GM21529 (cell line): ENCODE measurements at regions not wholly inside any gene's neighbourhood (a gene's known extent, or its start where the extent isn't known, plus 50 kb on each side); places are given as distances from the start of the nearest gene placed in this dataset.

Experiments
- ATAC-seq: cut with Tn5 transposase; IDR thresholded peaks from one replicate; pipeline ENCODE4 v1.9.1; 2021; ENCODE audit not compliant: unreplicated experiment

DNA sequence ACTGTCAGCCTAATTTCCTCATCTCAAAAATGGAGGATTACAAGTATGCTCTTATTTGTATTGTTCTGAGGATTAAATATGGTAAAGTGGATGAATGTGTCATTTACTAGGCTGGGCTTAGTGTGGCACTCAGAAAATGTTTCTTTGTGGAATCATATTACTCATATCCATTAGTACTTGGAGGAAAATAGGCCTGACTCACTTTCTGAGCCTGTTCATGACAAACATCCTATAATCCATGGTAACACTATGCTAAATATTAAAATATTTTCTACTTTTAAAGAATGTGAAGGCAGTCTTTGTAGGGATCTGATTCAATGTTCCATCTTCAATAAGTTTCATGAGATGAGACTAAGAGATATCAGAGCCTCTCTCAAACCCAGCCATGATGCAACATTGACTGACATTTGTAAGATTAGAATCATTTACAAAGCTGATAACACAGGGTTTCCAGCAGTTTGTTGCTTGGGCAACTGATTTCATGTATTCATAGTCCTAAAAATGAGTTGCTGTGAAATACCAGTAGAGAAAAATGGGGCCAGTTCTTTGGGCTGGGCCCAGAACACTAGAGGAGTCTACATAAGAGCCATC is 1048.5 kb downstream of the NTRK3 start:
- ATAC-seq, result no peak

DNA sequence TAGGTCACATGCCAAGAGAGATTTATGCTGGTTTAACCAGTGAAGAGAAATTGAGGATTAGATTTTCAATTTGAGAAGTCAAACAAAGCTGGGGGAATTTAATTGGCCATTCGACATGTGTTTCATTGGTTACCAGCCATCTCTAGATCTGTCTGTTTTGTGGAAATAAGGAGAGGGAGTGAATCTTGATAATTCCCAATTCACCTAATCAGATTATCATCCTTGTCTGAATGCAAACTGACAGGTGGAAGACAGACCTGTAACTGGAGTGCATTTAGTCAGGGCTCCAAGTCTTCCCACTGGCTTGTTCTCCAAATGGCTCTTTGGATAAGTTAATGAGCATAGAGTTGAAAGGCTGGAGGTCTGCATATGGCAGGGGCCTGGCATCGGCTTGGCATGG is 1049.3 kb downstream of the NTRK3 start:
- ATAC-seq, result no peak

DNA sequence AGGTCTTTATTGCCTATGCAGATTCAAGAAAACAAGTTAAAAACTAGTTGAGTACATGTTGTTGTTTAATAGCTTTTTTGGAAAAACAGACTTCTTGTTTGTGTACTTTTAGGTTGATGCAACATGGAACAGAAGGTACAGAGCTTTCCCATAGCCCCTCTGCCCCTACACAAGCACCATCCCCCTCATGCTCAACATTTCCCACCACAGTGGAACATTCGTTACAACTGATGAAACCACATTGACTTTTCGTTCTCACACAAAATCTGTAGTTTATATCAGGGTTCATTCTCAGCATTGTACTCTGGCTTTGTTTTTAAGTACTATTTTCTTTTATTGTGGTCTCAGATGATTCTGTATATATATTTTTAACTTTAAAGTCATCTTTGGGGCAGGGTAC is 1054.6 kb downstream of the NTRK3 start:
- no peak for ATAC-seq

DNA sequence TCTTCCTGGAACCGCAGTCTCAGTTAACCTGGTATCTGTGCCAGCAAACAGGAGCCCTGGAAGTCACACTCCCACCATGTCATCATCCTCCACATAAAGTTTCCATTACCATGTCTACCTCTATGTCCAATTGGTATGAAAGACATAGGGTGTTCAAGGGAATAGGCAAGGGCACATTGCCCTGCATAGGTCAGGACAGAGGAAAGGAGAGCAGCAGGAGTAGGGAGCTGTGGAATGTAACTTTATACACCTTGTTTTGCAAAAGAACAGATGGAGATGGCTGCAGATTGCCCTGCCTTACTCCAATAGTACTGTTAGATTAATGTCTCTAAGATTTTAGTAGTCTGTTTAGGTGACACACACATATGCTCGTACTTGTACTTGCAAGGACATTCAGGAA is 1056.4 kb downstream of the NTRK3 start:
- no peak for ATAC-seq

DNA sequence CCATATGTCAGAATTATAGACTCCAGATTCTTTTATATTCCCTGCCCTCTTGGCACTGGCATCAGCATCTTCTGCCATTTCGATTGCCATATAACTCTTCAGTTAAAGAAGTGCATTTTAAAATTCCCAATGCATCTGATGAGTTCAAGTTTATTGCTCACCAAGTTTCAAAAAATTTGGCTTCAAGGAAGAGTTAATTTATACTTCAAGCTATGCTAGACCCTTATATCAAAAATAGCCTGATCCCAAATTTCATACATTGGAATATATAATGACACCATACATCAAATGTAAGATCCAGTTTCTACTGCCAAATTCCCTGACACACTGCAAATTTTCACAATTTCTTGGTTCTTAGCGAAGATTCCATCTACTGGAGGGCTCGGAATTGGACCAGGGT is 1058.6 kb downstream of the NTRK3 start:
- ATAC-seq, result no peak

DNA sequence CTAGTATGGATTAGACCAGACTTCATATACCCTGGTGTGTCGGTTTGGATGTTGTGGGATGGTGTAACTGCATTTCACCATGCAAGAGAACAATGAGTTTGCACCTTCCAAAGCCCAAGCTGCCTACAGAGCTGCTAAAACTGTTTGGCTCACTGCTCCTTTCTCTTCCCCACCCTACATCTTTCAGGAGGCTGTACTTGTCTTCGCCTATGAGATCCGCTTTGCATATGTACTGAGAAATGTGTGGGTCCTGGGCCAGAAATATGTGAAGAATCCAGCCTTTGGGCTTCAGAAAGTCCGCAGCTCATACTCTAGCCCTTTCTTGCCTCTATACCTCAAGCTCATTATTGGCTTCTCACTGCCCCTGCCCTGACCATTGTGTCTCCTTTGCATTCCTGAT is 1060.0 kb downstream of the NTRK3 start:
- no peak for ATAC-seq

DNA sequence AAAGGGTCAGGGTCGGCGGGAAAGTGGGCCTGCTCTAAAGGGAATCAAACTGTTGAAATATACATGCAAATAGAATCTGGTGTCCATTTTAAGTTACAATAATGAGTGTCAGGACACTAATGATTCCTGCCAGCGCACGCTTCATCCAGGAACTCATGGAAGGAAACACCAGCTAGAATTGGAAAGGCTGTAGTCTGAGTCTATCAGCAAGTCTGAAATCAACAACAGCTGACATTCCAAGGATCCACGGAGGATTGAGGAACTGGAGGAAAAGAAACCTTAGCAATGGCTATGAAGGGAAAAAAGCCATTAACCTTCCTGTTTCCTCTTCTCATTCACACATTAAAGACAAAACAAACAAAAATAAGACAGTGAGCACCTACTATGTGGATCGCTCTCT is 1063.1 kb downstream of the NTRK3 start:
- ATAC-seq, result no peak

DNA sequence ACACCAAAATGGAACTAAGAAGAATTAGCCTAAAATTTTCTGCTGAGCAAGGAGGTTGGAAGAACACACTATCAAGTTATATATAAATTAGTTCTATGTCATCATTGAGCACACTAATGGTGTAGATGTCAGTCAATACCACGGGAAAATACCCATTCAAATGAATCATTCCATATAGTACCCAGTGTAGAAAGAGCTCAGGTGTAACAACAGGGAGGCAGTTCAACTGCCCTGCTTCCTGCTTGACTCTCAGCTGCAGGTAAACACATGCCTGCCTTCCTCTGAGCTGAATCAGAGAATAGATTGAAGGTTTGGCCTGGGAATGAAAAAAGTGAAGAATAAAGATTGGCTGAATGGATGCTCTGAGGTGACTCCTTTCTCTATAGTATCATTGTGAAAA is 1088.0 kb downstream of the AGBL1 start:
- no peak for ATAC-seq

DNA sequence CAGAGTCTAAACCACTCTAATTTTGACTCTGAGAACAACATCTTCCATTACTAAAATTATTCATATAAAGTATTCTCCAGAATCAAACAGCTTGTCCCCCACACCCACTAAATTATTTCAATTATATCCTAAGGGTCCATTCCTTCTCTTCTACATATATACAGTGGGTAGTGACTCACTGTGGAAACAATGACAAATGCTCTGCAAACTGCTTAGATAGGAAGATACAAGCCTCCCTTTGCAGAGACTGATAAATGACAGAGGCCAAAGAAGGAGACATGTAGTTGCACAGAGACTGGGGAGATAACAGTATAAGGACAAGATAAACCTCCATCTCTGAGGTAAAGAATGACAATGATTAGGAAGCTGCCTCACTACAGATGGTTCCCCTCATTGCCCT is 1087.4 kb downstream of the AGBL1 start:
- ATAC-seq, result no peak

DNA sequence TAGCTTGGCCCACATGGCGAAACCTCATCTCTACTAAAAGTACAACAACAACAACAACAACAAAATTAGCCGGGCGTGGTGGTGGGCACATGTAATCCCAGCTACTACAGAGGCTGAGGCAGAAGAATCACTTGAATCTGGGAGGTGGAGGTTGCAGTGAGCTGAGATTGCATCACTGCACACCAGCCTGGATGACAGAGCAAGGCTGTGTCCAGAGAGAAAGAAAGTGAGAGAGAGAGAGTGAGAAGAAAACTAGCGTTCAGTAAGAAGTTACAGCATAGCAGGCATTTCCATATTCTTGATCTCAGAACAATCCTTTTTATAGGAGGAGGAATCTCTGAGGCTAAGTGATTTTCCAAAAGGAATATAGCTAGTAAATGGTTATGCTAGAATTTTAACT is 1076.1 kb downstream of the AGBL1 start:
- ATAC-seq, result no peak

DNA sequence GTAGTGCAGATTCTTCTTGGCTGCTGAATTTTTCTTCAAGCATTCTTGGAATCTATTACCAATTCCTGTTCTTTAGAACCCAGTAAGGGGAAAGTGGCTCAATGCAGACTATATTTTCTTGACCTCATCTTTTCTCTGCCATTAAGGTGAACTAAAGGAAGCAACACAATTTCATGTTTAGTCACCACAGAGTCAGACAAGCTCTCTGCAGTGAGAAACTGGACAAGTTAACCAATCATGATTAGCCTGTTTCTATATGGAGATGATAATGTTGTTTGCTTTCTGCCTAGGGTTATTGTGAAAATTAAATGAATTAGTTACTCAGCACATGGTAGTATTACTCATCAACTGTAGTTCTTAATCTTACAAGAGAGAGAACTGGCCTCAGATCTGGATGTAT is 1075.1 kb downstream of the AGBL1 start:
- ATAC-seq, result no peak

DNA sequence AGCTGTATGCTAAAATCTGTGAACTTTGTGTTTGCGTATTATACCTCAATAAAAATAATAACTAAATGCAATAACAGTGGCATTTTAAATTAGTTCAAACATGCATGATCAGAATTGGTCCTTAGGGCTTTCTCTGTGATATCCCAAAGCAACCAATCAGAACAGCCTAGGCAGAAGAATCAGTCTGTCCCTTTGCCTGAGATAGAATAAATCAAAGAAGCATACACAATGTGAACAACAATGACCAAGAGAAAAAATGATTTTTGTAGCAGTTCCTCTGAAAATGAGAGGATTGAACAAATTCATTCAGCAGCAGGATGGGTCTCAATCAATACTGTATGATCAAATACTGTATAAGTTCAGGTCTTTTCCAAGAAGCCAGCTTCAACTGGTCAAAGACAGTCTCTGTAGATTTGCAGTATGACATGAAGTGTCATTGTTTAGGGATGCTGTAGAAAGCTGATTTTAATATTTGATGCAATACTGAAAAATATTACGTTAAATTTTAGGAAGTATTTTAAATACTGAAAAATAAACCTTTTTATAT is 1071.6 kb downstream of the AGBL1 start:
- ATAC-seq, result no peak

DNA sequence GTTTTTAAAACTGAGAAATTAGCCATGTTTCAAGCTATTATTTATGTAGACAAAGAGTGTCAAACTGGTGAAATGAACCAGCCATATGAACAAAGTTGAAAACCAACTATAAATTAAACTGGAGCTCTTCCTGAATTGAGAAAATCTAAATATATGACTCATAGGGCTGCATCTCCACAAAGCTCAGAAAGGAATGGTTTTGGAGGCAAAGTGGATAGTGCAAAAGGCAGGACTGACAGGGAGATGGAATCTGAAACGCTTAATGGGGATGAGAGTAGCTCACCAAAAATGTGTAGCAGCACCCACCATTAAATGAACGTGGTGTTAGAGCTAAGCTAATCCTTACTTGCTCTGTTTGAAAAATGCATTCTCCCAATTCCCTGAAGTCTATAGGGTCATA is 1066.0 kb downstream of the AGBL1 start:
- ATAC-seq, result no peak

DNA sequence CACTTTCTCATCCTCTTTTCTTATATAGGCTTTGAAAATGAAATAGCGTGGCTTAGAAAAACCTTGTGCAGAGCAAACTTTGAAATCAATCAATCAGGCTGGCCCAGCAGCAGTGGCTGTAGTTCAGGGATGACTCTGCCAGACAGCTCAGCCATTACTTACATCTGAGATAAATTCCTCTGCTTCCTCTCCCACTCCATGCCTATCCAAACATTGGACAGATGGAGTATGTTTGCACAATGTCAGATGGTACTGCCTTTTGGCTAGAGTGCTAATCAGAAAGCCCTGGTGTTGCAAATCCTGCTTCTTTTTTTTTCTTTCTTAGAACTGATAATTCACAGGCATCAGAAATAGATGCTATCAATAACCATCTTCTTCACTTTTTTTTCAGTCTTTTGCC is 1065.1 kb downstream of the AGBL1 start:
- ATAC-seq, result no peak

DNA sequence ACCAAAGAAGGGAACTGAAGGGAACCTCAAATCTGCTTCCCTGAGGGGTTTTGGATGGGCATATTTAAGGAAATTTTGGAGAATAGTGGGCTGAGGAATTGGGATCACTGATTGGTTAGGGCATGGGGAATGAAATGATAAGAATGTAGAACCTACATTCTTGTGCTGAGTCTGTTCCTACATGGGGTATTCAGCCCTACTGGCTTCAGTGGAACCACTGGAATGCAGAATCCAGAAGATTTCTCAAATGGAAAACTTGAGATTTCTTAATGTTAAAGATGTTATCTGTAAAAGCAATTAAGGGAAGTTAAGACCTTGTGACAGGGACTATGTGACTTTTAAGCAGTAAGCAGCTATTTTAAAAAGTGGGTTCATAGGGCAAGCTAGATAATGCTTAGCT is 1062.4 kb downstream of the AGBL1 start:
- ATAC-seq, result no peak

DNA sequence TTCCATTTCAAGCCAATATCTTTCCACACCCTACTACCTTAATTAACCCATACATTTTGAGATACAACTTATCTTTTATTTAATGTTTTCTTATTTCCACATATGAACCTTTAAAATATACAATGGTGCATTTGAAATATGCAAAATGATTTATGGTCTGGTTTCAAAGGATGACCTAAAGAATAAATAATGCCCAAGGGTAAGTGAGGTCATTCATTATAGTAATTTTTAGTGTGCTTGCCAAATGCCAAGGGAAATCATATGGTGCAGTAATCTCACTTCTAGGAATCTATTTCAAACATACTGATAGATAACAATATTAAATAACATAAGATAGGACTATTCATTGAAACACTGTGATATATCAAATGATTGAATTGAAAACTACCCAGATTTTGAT is 1055.4 kb downstream of the AGBL1 start:
- ATAC-seq, result no peak

DNA sequence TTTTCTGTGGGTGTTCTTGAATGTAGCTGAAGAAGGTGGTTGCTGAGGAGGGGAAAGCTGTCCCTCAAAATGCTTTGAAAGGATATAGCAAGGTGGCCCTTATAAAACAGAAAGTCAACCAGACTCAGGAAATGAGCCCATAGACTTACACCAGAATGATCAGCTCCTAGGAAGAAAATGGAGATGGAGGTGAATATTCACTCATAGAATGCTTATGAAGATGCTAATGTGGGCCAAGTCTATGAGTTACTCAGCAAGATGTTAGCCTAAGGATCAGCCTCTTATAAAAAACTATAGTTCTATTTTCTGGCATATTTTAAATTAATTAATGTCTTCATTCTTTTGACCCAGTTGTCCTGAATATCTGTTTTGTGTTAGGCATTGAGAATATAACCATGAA is 1054.0 kb downstream of the AGBL1 start:
- ATAC-seq, result no peak

DNA sequence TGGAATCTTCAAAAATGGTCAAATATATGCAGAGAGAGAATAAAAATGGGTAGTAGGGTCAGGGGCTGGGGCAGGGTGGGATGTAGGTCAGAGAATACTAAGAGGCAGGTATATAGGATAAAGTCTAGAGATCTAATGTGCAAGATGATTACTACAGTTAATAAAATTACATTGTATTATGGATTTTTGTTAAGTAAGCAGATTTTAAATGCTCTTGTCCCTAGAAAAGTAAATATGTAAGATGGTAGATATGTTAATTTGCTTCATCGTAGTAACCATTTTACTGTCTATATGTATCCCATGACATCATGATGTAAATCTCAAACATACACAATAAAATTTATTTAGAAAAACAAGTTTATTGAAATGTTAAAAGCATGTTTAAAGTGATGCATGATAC is 1051.4 kb downstream of the AGBL1 start:
- ATAC-seq, result no peak

DNA sequence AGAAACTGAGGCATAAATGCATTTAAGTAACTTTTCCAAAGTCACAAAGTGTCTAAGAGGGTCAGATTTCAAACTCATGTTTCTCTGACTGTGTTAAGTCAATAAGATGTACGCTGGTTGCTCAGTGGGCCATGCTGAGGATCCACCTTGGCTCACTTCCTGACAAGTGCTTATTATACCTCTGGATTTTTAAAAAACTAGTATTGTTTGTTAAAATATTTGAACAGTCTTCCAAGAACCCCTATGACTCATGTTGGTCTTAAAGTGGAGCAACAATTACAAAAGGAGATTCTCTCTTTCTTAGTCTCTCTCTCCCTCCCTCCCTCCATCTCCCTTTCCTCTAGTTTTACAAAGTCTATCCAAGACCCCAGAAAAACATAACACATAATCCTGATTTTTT is 1050.2 kb downstream of the AGBL1 start:
- ATAC-seq, result no peak

DNA sequence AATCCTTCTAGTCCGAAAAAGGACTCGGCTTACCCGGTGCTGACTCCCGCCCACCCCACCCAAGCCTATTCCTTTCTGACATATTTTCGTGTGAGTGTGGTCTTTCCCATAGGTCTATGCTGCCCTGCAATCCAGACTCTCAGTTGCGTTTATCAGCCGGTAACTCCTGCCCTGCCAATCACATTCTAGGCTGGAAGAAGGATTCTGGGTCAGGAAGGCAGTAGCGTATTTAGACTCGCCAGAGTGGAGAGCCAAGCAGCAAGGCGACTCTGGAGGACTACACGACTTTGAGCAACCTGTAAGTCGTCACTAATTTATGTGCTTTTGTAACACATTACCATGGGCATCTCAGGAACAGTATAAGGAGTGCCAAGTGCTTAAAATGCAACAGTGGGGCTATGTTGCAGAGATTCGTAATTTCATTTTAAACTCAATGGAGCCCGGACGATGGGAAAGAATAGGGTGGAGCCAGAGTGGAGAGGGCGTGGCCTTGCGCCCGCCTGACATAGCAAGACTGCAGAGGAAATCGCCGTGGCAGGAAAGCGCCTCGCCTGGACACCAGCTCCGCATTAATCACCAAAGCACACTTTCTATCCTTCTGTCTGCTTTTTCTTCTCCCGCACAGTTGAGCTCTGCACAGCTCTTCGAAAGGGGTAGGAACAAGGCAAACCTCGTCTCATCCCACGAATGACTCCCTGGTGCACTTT is 1044.2 kb downstream of the AGBL1 start:
- ATAC-seq, result no peak

DNA sequence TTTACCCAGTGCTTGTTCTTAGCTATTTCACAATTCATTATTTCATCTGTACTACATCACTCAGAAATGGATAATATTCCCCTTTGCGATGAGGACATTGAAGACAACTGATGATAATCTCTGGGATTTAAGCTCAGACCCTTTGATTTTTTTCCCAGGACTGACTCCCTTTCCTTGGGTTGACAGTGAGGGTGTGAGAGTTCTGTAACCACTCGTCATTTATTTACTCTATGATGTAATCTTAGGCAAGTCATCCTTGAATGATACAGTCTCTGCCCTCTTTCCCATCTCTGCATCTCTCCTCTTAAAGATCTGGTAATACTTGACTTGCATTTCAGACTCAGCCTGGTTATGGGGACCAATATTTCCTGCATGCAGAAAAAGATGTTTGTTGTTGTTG is 1041.7 kb downstream of the AGBL1 start:
- no peak for ATAC-seq

DNA sequence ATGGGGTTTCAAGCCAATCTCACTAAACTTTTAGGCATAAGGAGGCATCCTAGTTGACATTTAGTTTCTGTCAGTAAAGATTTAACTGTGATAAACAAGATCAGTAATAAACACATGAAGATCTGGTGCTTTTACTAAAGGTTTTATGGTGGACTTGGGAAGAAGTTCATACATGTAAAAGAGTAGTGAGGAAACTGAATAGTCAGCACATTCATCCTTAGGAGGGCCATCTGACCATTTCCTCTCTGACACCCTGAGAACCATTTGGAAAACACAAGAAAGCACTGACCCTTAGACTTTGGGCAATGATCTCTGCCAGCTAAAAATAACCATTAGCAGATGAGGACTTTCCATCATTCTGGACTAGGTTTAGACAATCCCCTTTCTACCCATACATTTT is 1040.9 kb downstream of the AGBL1 start:
- ATAC-seq, result no peak

DNA sequence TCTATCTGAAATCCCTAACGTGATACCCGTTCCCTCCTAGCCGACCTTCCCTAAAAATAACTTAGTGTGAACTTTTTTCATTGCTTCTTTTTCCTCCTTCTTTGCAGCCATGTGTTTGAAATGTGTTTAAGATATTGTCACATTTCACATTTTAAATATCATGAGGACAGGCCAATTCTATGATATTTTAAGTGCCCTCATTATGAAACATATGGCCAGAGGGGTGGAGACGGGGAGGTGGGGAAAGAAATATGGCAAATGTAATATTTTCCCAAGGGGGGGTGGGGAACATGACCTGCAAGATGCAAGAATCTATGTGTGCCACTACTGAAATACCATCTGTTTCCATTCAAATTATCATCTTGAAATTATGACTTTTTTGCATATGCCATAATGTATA is 1039.2 kb downstream of the AGBL1 start:
- no peak for ATAC-seq
